GM23338 (cell line): ENCODE measurements at regions not wholly inside any gene's neighbourhood (a gene's known extent, or its start where the extent isn't known, plus 50 kb on each side); places are given as distances from the start of the nearest gene placed in this dataset.

ENCODE experiments used
- ATAC-seq: fragments of 200-7000 bp; cut with Tn5 transposase; 3 replicates; pipeline ENCODE4 v1.9.1; 2020
- DNase-seq: peaks from one replicate; pipeline ENCODE4 v3.0.0-alpha.2; 2015; ENCODE audit warnings: low spot score
- H2AFZ ChIP-seq: fragments of 200-600 bp; sonication (generic); 2 replicates; pipeline ENCODE4 v1.8.0; 2016; ENCODE audit warnings: antibody characterized with exemption, mild to moderate bottlenecking, moderate library complexity
- H3F3A ChIP-seq: fragments of 200-600 bp; sonication (generic); replicated peaks from 2 replicates; pipeline ENCODE4 v1.8.0; 2017; ENCODE audit warnings: antibody characterized with exemption, mixed run types, low read depth
- H3K27ac ChIP-seq: fragments of 200-600 bp; sonication (generic); 2 replicates; pipeline ENCODE4 v1.6.1; 2016; ENCODE audit warnings: low read depth
- H3K27me3 ChIP-seq: fragments of 200-600 bp; sonication (generic); 2 replicates; pipeline ENCODE4 v1.8.0; 2016; ENCODE audit warnings: mild to moderate bottlenecking, mixed run types, moderate library complexity; ENCODE audit not compliant: insufficient read depth
- H3K36me3 ChIP-seq: fragments of 200-600 bp; sonication (generic); 2 replicates; pipeline ENCODE4 v1.8.0; 2016; ENCODE audit warnings: mild to moderate bottlenecking; ENCODE audit not compliant: insufficient read depth
- H3K4me1 ChIP-seq: fragments of 200-600 bp; sonication (generic); 2 replicates; pipeline ENCODE4 v1.8.0; 2016; ENCODE audit warnings: mild to moderate bottlenecking, moderate library complexity; ENCODE audit not compliant: insufficient read depth
- H3K4me2 ChIP-seq: fragments of 200-600 bp; sonication (generic); 2 replicates; pipeline ENCODE4 v1.7.1; 2017; ENCODE audit warnings: mixed run types
- H3K4me3 ChIP-seq: fragments of 200-600 bp; sonication (generic); 2 replicates; pipeline ENCODE4 v1.6.1; 2016; ENCODE audit warnings: mixed run types
- H3K79me2 ChIP-seq: fragments of 200-600 bp; sonication (generic); replicated peaks from 2 replicates; pipeline ENCODE4 v1.8.0; 2017; ENCODE audit warnings: mild to moderate bottlenecking; ENCODE audit not compliant: insufficient read depth
- H3K9me2 ChIP-seq: fragments of 200-600 bp; sonication (generic); 2 replicates; pipeline ENCODE4 v1.8.0; 2017; ENCODE audit not compliant: insufficient read depth
- H4K20me1 ChIP-seq: fragments of 200-600 bp; sonication (generic); replicated peaks from 2 replicates; pipeline ENCODE4 v1.8.0; 2017; ENCODE audit warnings: mild to moderate bottlenecking; ENCODE audit not compliant: insufficient read depth
- H3K27ac Mint-ChIP-seq: 2 replicates; pipeline ENCODE4 v1.8.0; 2020; ENCODE audit warnings: inconsistent platforms, mild to moderate bottlenecking, moderate library complexity, mixed read lengths
- H3K27me3 Mint-ChIP-seq: 3 replicates; pipeline ENCODE4 v1.8.0; 2022; ENCODE audit warnings: low read depth, mild to moderate bottlenecking, moderate library complexity, mixed read lengths, inconsistent platforms; ENCODE audit not compliant: insufficient read depth, poor library complexity
- H3K36me3 Mint-ChIP-seq: 3 replicates; pipeline ENCODE4 v1.8.0; 2021; ENCODE audit warnings: low read depth, mild to moderate bottlenecking, inconsistent platforms, moderate library complexity, mixed read lengths
- H3K4me1 Mint-ChIP-seq: 3 replicates; pipeline ENCODE4 v1.8.0; 2020; ENCODE audit warnings: mild to moderate bottlenecking, inconsistent platforms, mixed read lengths
- H3K4me3 Mint-ChIP-seq: 3 replicates; pipeline ENCODE4 v1.8.0; 2021; ENCODE audit warnings: moderate library complexity, mild to moderate bottlenecking, inconsistent platforms, mixed read lengths
- H3K9me3 Mint-ChIP-seq: 3 replicates; pipeline ENCODE4 v1.8.0; 2020; ENCODE audit warnings: moderate library complexity, mild to moderate bottlenecking, inconsistent platforms, mixed read lengths
- CREB1 ChIP-seq: fragments of 250-450 bp; sonication (Bioruptor Pico); IDR thresholded peaks from 2 replicates; pipeline ENCODE4 v1.5.0; 2020; ENCODE audit warnings: low read depth, mild to moderate bottlenecking, moderate library complexity
- EZH2 ChIP-seq: fragments of 200-600 bp; sonication (generic); IDR thresholded peaks from one replicate; pipeline ENCODE4 v1.8.0; 2017; ENCODE audit warnings: antibody characterized with exemption, mild to moderate bottlenecking, low read depth; ENCODE audit not compliant: unreplicated experiment
- EZH2phosphoT487 ChIP-seq: fragments of 200-600 bp; sonication (generic); IDR thresholded peaks from one replicate; pipeline ENCODE4 v1.8.1; 2018; ENCODE audit warnings: antibody characterized with exemption; ENCODE audit not compliant: unreplicated experiment
- JUNB ChIP-seq: IDR thresholded peaks from one replicate; pipeline ENCODE4 v1.6.1; 2016; ENCODE audit warnings: antibody characterized with exemption; ENCODE audit not compliant: unreplicated experiment
- NANOG ChIP-seq: IDR thresholded peaks from 2 replicates; pipeline ENCODE4 v1.6.1; 2016; ENCODE audit warnings: antibody characterized with exemption, borderline replicate concordance
- POLR2AphosphoS5 ChIP-seq: IDR thresholded peaks from 2 replicates; pipeline ENCODE4 v1.6.1; 2016; ENCODE audit warnings: antibody characterized with exemption, low read depth
- STAT1 ChIP-seq: IDR thresholded peaks from one replicate; pipeline ENCODE4 v1.6.1; 2016; ENCODE audit warnings: antibody characterized with exemption; ENCODE audit not compliant: unreplicated experiment
- ZNF114 ChIP-seq: fragments of 250-450 bp; sonication (Bioruptor Pico); IDR thresholded peaks from 2 replicates; pipeline ENCODE4 v1.5.0; 2020; ENCODE audit warnings: mild to moderate bottlenecking, moderate library complexity
- ZNF331 ChIP-seq: fragments of 250-450 bp; sonication (Bioruptor Pico); IDR thresholded peaks from 2 replicates; pipeline ENCODE4 v1.5.0; 2020; ENCODE audit warnings: low read depth, mild to moderate bottlenecking, moderate library complexity
- TF ChIP-seq, protein P1 (sequence below), 2 experiments: fragments of 200-600 bp in 1 of 2; sonication (generic) in 1 of 2; conservative IDR thresholded peaks; 2 replicates each; pipeline versions ENCODE4 v1.5.1 to v1.6.1; 2016 to 2017; ENCODE audit warnings: antibody characterized with exemption in 2 of 2, low read depth in 2 of 2, mild to moderate bottlenecking in 2 of 2, moderate library complexity in 1 of 2
- TF ChIP-seq, protein P2 (sequence below): IDR thresholded peaks from one replicate; pipeline ENCODE4 v1.6.1; 2018; ENCODE audit warnings: antibody characterized with exemption; ENCODE audit not compliant: unreplicated experiment
- TF ChIP-seq, protein P3 (sequence below): IDR thresholded peaks from 2 replicates; pipeline ENCODE4 v1.6.1; 2016; ENCODE audit warnings: antibody characterized with exemption
- TF ChIP-seq, protein P4 (sequence below): fragments of 250-450 bp; sonication (Bioruptor Pico); IDR thresholded peaks from 2 replicates; pipeline ENCODE4 v1.5.0; 2020; ENCODE audit warnings: mild to moderate bottlenecking, moderate library complexity

DNA sequence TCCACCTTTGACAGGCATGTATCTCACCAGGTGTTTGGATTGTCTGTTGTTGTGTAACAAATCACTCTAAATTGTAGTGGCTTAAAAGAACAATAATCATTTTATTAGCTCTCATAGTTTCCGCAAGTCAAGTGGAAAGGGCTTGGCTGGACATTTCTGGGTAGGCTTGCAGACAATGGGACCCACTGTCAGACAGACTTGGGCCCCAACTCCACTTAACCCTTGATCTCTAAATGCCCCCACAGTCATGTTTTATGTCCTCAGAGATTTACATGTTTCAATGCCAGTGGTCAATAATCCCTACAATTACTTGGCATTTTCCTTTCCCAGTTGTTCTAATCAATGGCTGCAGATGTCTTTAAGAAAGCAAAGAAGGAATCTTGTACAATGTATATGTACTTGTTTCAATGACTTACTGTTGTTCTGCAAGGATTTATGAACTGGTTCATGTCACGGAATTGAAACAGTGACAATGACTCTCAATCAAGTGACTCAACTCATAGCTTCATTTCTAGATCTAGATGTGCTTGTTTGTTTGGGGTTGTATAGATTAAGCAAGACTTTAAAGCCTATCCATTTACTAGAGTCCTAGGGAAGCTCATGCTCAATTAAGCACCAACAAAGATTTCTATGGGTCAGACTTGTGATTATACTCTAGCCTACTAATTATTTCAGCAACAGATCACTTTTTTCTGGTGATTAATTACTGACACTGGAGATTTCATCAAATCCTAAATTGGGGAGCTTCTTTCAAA lies 510.1 kb upstream of the NBEA start:
- no peaks in the 10 kb centered on the region for H3K27me3 Mint-ChIP-seq
- H3K4me1 Mint-ChIP-seq, result no peaks in the 10 kb centered on the region
- Histone ChIP-seq H4K20me1 (no peaks in the 10 kb centered on the region), H3K27me3 (no peaks in the 10 kb centered on the region), H3K36me3 (no peaks in the 10 kb centered on the region), H3F3A (no peaks in the 10 kb centered on the region), H3K4me3 (no peak overlapping the region), H2AFZ (no peak overlapping the region), H3K79me2 (no peaks in the 10 kb centered on the region), H3K4me2 (no peak overlapping the region), H3K9me2 (no peaks in the 10 kb centered on the region), H3K27ac (no peak overlapping the region), H3K4me1 (no peaks in the 10 kb centered on the region)
- no peak overlapping the region for H3K27ac Mint-ChIP-seq
- no peak for DNase-seq
- no peak for TF ChIP-seq STAT1
- no peak for TF ChIP-seq ZNF331 (CRISPR knock-in tag)
- TF ChIP-seq, protein P1, sequence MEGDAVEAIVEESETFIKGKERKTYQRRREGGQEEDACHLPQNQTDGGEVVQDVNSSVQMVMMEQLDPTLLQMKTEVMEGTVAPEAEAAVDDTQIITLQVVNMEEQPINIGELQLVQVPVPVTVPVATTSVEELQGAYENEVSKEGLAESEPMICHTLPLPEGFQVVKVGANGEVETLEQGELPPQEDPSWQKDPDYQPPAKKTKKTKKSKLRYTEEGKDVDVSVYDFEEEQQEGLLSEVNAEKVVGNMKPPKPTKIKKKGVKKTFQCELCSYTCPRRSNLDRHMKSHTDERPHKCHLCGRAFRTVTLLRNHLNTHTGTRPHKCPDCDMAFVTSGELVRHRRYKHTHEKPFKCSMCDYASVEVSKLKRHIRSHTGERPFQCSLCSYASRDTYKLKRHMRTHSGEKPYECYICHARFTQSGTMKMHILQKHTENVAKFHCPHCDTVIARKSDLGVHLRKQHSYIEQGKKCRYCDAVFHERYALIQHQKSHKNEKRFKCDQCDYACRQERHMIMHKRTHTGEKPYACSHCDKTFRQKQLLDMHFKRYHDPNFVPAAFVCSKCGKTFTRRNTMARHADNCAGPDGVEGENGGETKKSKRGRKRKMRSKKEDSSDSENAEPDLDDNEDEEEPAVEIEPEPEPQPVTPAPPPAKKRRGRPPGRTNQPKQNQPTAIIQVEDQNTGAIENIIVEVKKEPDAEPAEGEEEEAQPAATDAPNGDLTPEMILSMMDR (conservative IDR thresholded peaks at IDR 0.05; ENCODE audit: low read depth in 2 of 2), result no peak
- TF ChIP-seq EZH2phosphoT487, result no peak
- TF ChIP-seq POLR2AphosphoS5, result no peak
- TF ChIP-seq JUNB, result no peak
- no peak for TF ChIP-seq NANOG
- TF ChIP-seq, protein P2, sequence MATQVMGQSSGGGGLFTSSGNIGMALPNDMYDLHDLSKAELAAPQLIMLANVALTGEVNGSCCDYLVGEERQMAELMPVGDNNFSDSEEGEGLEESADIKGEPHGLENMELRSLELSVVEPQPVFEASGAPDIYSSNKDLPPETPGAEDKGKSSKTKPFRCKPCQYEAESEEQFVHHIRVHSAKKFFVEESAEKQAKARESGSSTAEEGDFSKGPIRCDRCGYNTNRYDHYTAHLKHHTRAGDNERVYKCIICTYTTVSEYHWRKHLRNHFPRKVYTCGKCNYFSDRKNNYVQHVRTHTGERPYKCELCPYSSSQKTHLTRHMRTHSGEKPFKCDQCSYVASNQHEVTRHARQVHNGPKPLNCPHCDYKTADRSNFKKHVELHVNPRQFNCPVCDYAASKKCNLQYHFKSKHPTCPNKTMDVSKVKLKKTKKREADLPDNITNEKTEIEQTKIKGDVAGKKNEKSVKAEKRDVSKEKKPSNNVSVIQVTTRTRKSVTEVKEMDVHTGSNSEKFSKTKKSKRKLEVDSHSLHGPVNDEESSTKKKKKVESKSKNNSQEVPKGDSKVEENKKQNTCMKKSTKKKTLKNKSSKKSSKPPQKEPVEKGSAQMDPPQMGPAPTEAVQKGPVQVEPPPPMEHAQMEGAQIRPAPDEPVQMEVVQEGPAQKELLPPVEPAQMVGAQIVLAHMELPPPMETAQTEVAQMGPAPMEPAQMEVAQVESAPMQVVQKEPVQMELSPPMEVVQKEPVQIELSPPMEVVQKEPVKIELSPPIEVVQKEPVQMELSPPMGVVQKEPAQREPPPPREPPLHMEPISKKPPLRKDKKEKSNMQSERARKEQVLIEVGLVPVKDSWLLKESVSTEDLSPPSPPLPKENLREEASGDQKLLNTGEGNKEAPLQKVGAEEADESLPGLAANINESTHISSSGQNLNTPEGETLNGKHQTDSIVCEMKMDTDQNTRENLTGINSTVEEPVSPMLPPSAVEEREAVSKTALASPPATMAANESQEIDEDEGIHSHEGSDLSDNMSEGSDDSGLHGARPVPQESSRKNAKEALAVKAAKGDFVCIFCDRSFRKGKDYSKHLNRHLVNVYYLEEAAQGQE, result no peak
- no peak for TF ChIP-seq EZH2
- TF ChIP-seq, protein P3, sequence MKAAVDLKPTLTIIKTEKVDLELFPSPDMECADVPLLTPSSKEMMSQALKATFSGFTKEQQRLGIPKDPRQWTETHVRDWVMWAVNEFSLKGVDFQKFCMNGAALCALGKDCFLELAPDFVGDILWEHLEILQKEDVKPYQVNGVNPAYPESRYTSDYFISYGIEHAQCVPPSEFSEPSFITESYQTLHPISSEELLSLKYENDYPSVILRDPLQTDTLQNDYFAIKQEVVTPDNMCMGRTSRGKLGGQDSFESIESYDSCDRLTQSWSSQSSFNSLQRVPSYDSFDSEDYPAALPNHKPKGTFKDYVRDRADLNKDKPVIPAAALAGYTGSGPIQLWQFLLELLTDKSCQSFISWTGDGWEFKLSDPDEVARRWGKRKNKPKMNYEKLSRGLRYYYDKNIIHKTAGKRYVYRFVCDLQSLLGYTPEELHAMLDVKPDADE, result no peak
- TF ChIP-seq, protein P4, sequence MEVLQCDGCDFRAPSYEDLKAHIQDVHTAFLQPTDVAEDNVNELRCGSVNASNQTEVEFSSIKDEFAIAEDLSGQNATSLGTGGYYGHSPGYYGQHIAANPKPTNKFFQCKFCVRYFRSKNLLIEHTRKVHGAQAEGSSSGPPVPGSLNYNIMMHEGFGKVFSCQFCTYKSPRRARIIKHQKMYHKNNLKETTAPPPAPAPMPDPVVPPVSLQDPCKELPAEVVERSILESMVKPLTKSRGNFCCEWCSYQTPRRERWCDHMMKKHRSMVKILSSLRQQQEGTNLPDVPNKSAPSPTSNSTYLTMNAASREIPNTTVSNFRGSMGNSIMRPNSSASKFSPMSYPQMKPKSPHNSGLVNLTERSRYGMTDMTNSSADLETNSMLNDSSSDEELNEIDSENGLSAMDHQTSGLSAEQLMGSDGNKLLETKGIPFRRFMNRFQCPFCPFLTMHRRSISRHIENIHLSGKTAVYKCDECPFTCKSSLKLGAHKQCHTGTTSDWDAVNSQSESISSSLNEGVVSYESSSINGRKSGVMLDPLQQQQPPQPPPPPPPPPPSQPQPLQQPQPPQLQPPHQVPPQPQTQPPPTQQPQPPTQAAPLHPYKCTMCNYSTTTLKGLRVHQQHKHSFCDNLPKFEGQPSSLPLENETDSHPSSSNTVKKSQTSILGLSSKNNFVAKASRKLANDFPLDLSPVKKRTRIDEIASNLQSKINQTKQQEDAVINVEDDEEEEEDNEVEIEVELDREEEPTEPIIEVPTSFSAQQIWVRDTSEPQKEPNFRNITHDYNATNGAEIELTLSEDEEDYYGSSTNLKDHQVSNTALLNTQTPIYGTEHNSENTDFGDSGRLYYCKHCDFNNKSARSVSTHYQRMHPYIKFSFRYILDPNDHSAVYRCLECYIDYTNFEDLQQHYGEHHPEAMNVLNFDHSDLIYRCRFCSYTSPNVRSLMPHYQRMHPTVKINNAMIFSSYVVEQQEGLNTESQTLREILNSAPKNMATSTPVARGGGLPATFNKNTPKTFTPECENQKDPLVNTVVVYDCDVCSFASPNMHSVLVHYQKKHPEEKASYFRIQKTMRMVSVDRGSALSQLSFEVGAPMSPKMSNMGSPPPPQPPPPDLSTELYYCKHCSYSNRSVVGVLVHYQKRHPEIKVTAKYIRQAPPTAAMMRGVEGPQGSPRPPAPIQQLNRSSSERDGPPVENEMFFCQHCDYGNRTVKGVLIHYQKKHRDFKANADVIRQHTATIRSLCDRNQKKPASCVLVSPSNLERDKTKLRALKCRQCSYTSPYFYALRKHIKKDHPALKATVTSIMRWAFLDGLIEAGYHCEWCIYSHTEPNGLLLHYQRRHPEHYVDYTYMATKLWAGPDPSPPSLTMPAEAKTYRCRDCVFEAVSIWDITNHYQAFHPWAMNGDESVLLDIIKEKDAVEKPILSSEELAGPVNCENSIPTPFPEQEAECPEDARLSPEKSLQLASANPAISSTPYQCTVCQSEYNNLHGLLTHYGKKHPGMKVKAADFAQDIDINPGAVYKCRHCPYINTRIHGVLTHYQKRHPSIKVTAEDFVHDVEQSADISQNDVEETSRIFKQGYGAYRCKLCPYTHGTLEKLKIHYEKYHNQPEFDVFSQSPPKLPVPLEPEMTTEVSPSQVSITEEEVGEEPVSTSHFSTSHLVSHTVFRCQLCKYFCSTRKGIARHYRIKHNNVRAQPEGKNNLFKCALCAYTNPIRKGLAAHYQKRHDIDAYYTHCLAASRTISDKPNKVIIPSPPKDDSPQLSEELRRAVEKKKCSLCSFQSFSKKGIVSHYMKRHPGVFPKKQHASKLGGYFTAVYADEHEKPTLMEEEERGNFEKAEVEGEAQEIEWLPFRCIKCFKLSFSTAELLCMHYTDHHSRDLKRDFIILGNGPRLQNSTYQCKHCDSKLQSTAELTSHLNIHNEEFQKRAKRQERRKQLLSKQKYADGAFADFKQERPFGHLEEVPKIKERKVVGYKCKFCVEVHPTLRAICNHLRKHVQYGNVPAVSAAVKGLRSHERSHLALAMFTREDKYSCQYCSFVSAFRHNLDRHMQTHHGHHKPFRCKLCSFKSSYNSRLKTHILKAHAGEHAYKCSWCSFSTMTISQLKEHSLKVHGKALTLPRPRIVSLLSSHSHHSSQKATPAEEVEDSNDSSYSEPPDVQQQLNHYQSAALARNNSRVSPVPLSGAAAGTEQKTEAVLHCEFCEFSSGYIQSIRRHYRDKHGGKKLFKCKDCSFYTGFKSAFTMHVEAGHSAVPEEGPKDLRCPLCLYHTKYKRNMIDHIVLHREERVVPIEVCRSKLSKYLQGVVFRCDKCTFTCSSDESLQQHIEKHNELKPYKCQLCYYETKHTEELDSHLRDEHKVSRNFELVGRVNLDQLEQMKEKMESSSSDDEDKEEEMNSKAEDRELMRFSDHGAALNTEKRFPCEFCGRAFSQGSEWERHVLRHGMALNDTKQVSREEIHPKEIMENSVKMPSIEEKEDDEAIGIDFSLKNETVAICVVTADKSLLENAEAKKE, result no peak
- TF ChIP-seq ZNF114, result no peak
- no peak for TF ChIP-seq CREB1 (CRISPR knock-in tag)
- no peak overlapping the region for H3K4me3 Mint-ChIP-seq
- H3K36me3 Mint-ChIP-seq, result no peaks in the 10 kb centered on the region
- H3K9me3 Mint-ChIP-seq, result no peaks in the 10 kb centered on the region
- no peak for ATAC-seq
